Stomach smooth muscle (tissue), 2 donors: ENCODE measurements at regions not wholly inside any gene's neighbourhood (a gene's known extent, or its start where the extent isn't known, plus 50 kb on each side); places are given as distances from the start of the nearest gene placed in this dataset.

Experiments
- H3K27ac ChIP-seq: one replicate; pipeline ENCODE4 v1.7.0; 2013; ENCODE audit warnings: mild to moderate bottlenecking, low read length, inconsistent platforms
- H3K27me3 ChIP-seq, 2 donors: one replicate each; pipeline ENCODE4 v1.7.0; 2013; ENCODE audit warnings: low read length in 2 of 2; ENCODE audit not compliant: insufficient read depth in 2 of 2, control insufficient read depth in 1 of 2
- H3K36me3 ChIP-seq, 2 donors: one replicate each; pipeline ENCODE4 v1.7.0; 2013; ENCODE audit warnings: low read length in 2 of 2; ENCODE audit not compliant: control insufficient read depth in 2 of 2, insufficient read depth in 2 of 2
- H3K4me1 ChIP-seq: one replicate; pipeline ENCODE4 v1.7.0; 2013; ENCODE audit warnings: low read length; ENCODE audit not compliant: control insufficient read depth, insufficient read depth
- H3K4me3 ChIP-seq, 2 donors: one replicate each; pipeline ENCODE4 v1.7.0; 2013; ENCODE audit warnings: low read length in 2 of 2
- H3K9ac ChIP-seq, 2 donors: one replicate each; pipeline ENCODE4 v1.7.0; 2013; ENCODE audit warnings: low read length in 2 of 2, mild to moderate bottlenecking in 1 of 2
- H3K9me3 ChIP-seq, 2 donors: one replicate each; pipeline ENCODE4 v1.7.0; 2013; ENCODE audit warnings: low read length in 2 of 2; ENCODE audit not compliant: control insufficient read depth in 2 of 2
- donor health status: healthy.
- donor health status: Pancreatic carcinoma.

GRCh38 chr15:46732060-46732459 lies 985.2 kb upstream of the SEMA6D start:
- H3K9me3 ChIP-seq, result peaks cover 0 to 12% of the 10 kb centered on the region in 2 donors
- no peaks in the 10 kb centered on the region for H3K27me3 ChIP-seq
- no peak overlapping the region for H3K4me3 ChIP-seq
- H3K36me3 ChIP-seq, result no peaks in the 10 kb centered on the region
- H3K9ac ChIP-seq, result no peak overlapping the region
- no peak overlapping the region for H3K27ac ChIP-seq
- no peaks in the 10 kb centered on the region for H3K4me1 ChIP-seq

- Histone ChIP-seq H3K27ac (no peak overlapping the region), H3K9ac (no peak overlapping the region), H3K4me3 (no peak overlapping the region), H3K4me1 (no peaks in the 10 kb centered on the region), H3K27me3 (no peaks in the 10 kb centered on the region), H3K36me3 (no peaks in the 10 kb centered on the region), H3K9me3 (no peaks in the 10 kb centered on the region)
Observed at GRCh38 chr15:46735115-46735514, 982.2 kb upstream of the SEMA6D start.

GRCh38 chr15:46751303-46751702 lies 966.0 kb upstream of the SEMA6D start:
- Histone ChIP-seq H3K4me3 (no peak overlapping the region), H3K27ac (no peak overlapping the region), H3K36me3 (no peaks in the 10 kb centered on the region), H3K27me3 (no peaks in the 10 kb centered on the region), H3K9ac (no peak overlapping the region), H3K4me1 (no peaks in the 10 kb centered on the region), H3K9me3 (no peaks in the 10 kb centered on the region)

- H3K27ac ChIP-seq, result no peak overlapping the region
- no peaks in the 10 kb centered on the region for H3K36me3 ChIP-seq
- H3K9me3 ChIP-seq, result no peaks in the 10 kb centered on the region
- H3K4me1 ChIP-seq, result no peaks in the 10 kb centered on the region
- no peaks in the 10 kb centered on the region for H3K27me3 ChIP-seq
- no peak overlapping the region for H3K4me3 ChIP-seq
- H3K9ac ChIP-seq, result no peak overlapping the region
Observed at GRCh38 chr15:46753946-46754345, 963.4 kb upstream of the SEMA6D start.

- Histone ChIP-seq H3K36me3 (no peaks in the 10 kb centered on the region), H3K9ac (no peak overlapping the region), H3K4me1 (no peaks in the 10 kb centered on the region), H3K9me3 (peaks cover 0 to under 1% of the 10 kb centered on the region in 2 donors), H3K4me3 (no peak overlapping the region), H3K27me3 (no peaks in the 10 kb centered on the region), H3K27ac (no peak overlapping the region)
Observed at GRCh38 chr15:46763091-46763490, 954.2 kb upstream of the SEMA6D start.

GRCh38 chr15:46764851-46765250 lies 952.5 kb upstream of the SEMA6D start:
- Histone ChIP-seq H3K9me3 (peaks cover 0 to 9% of the 10 kb centered on the region in 2 donors), H3K27me3 (no peaks in the 10 kb centered on the region)

GRCh38 chr15:46766021-46766420 lies 951.3 kb upstream of the SEMA6D start:
- Histone ChIP-seq H3K9me3 (peaks cover 0 to 9% of the 10 kb centered on the region in 2 donors), H3K27ac (no peak overlapping the region), H3K27me3 (no peaks in the 10 kb centered on the region)

More at GRCh38 chr15:46764851-46765250, 952.5 kb upstream of the SEMA6D start:
- Histone ChIP-seq H3K36me3 (no peaks in the 10 kb centered on the region), H3K4me1 (no peaks in the 10 kb centered on the region), H3K9ac (no peak overlapping the region), H3K27ac (no peak overlapping the region), H3K4me3 (no peak overlapping the region)

GRCh38 chr15:46768287-46768686 lies 949.0 kb upstream of the SEMA6D start:
- Histone ChIP-seq H3K36me3 (no peaks in the 10 kb centered on the region), H3K27ac (no peak overlapping the region), H3K9ac (no peak overlapping the region), H3K4me1 (no peaks in the 10 kb centered on the region), H3K27me3 (no peaks in the 10 kb centered on the region), H3K9me3 (peaks cover 0 to 9% of the 10 kb centered on the region in 2 donors), H3K4me3 (no peak overlapping the region)

More at GRCh38 chr15:46766021-46766420, 951.3 kb upstream of the SEMA6D start:
- H3K4me1 ChIP-seq, result no peaks in the 10 kb centered on the region
- H3K4me3 ChIP-seq, result no peak overlapping the region
- H3K9ac ChIP-seq, result no peak overlapping the region
- H3K36me3 ChIP-seq, result no peaks in the 10 kb centered on the region

- Histone ChIP-seq H3K27me3 (no peaks in the 10 kb centered on the region), H3K27ac (no peak overlapping the region), H3K4me3 (no peak overlapping the region), H3K4me1 (no peaks in the 10 kb centered on the region), H3K9me3 (peaks cover 0 to 9% of the 10 kb centered on the region in 2 donors), H3K36me3 (no peaks in the 10 kb centered on the region), H3K9ac (no peak overlapping the region)
Observed at GRCh38 chr15:46773016-46773415, 944.3 kb upstream of the SEMA6D start.

- H3K27ac ChIP-seq, result no peak overlapping the region
- H3K27me3 ChIP-seq, result no peaks in the 10 kb centered on the region
- no peak overlapping the region for H3K9ac ChIP-seq
- no peaks in the 10 kb centered on the region for H3K4me1 ChIP-seq
- no peaks in the 10 kb centered on the region for H3K36me3 ChIP-seq
- no peak overlapping the region for H3K4me3 ChIP-seq
- H3K9me3 ChIP-seq, result no peaks in the 10 kb centered on the region
Observed at GRCh38 chr15:46778876-46779275, 938.4 kb upstream of the SEMA6D start.

- Histone ChIP-seq H3K9me3 (no peaks in the 10 kb centered on the region), H3K27ac (no peak overlapping the region), H3K9ac (no peak overlapping the region), H3K4me3 (no peak overlapping the region), H3K4me1 (no peaks in the 10 kb centered on the region), H3K36me3 (no peaks in the 10 kb centered on the region), H3K27me3 (no peaks in the 10 kb centered on the region)
Observed at GRCh38 chr15:46786590-46787285, 930.6 kb upstream of the SEMA6D start.
